GM23248 (cell line): ENCODE measurements at regions not wholly inside any gene's neighbourhood (a gene's known extent, or its start where the extent isn't known, plus 50 kb on each side); places are given as distances from the start of the nearest gene placed in this dataset.

ENCODE experiments used
- DNase-seq: peaks from one replicate; pipeline ENCODE4 v3.0.0-alpha.2; 2015
- H2AFZ ChIP-seq: fragments of 200-600 bp; sonication (generic); 2 replicates; pipeline ENCODE4 v1.6.1; 2016; ENCODE audit warnings: antibody characterized with exemption
- H3F3A ChIP-seq: fragments of 200-600 bp; sonication (generic); 2 replicates; pipeline ENCODE4 v1.6.1; 2016; ENCODE audit warnings: mild to moderate bottlenecking, antibody characterized with exemption, mixed run types; ENCODE audit not compliant: insufficient read depth
- H3K27ac ChIP-seq: fragments of 200-600 bp; sonication (generic); 2 replicates; pipeline ENCODE4 v1.5.1; 2016; ENCODE audit warnings: mild to moderate bottlenecking
- H3K27me3 ChIP-seq: fragments of 200-600 bp; sonication (generic); replicated peaks from 2 replicates; pipeline ENCODE4 v1.6.1; 2016; ENCODE audit warnings: mild to moderate bottlenecking; ENCODE audit not compliant: insufficient read depth
- H3K36me3 ChIP-seq: fragments of 200-600 bp; sonication (generic); 2 replicates; pipeline ENCODE4 v1.6.1; 2016; ENCODE audit warnings: low read depth, mild to moderate bottlenecking
- H3K4me1 ChIP-seq: fragments of 200-600 bp; sonication (generic); 2 replicates; pipeline ENCODE4 v1.6.1; 2016; ENCODE audit warnings: mild to moderate bottlenecking; ENCODE audit not compliant: insufficient read depth
- H3K4me2 ChIP-seq: fragments of 200-600 bp; sonication (generic); one replicate; pipeline ENCODE4 v1.6.1; 2016; ENCODE audit warnings: mild to moderate bottlenecking; ENCODE audit not compliant: unreplicated experiment
- H3K4me3 ChIP-seq: fragments of 200-600 bp; sonication (generic); 2 replicates; pipeline ENCODE4 v1.5.1; 2016; ENCODE audit warnings: mild to moderate bottlenecking
- H3K79me2 ChIP-seq: fragments of 200-600 bp; sonication (generic); 2 replicates; pipeline ENCODE4 v1.6.1; 2016; ENCODE audit warnings: mild to moderate bottlenecking; ENCODE audit not compliant: insufficient read depth
- H3K9ac ChIP-seq: fragments of 200-600 bp; sonication (generic); 2 replicates; pipeline ENCODE4 v1.6.1; 2016; ENCODE audit warnings: mild to moderate bottlenecking
- H3K9me2 ChIP-seq: fragments of 200-600 bp; sonication (generic); 2 replicates; pipeline ENCODE4 v1.6.1; 2016; ENCODE audit warnings: mixed run types, mild to moderate bottlenecking, moderate library complexity; ENCODE audit not compliant: insufficient read depth
- H3K9me3 ChIP-seq: fragments of 200-600 bp; sonication (generic); one replicate; pipeline ENCODE4 v1.6.1; 2017; ENCODE audit warnings: low read depth
- H4K20me1 ChIP-seq: fragments of 200-600 bp; sonication (generic); 2 replicates; pipeline ENCODE4 v1.6.0; 2016; ENCODE audit not compliant: insufficient read depth
- EZH2 ChIP-seq: fragments of 200-600 bp; sonication (generic); IDR thresholded peaks from 2 replicates; pipeline ENCODE4 v1.6.1; 2018; ENCODE audit warnings: antibody characterized with exemption, mild to moderate bottlenecking; ENCODE audit not compliant: insufficient read depth, poor library complexity, severe bottlenecking
- EZH2phosphoT487 ChIP-seq: fragments of 200-600 bp; sonication (generic); IDR thresholded peaks from 2 replicates; pipeline ENCODE4 v1.6.1; 2018; ENCODE audit warnings: antibody characterized with exemption, moderate library complexity, mild to moderate bottlenecking, low read depth; ENCODE audit not compliant: insufficient read depth
- WGBS, 2 experiments: methylation state at CpG; one replicate each; pipeline ENCODE4 v1.1.6; 2015 to 2017; ENCODE audit warnings: low lambda C conversion rate in 2 of 2, low coverage in 1 of 2; ENCODE audit errors: missing lambda C conversion rate in 2 of 2; 5-methylcytosine and 5-hydroxymethylcytosine counted together
- in situ Hi-C: fragments of 300-500 bp; cut with MboI; formaldehyde crosslinking; loops from 2 replicates; pipeline ENCODE4 v1.15.0; 2020

GRCh38 chr18:5717256-5717655, 173.5 kb upstream of the EPB41L3 start:
- no peak for DNase-seq
- Histone ChIP-seq H2AFZ (no peak overlapping the region), H3K9me2 (no peaks in the 10 kb centered on the region), H3K36me3 (no peaks in the 10 kb centered on the region), H3K4me3 (no peak overlapping the region), H3K4me1 (no peaks in the 10 kb centered on the region), H3K27me3 (no peaks in the 10 kb centered on the region), H3F3A (no peaks in the 10 kb centered on the region), H4K20me1 (no peaks in the 10 kb centered on the region), H3K27ac (no peak overlapping the region), H3K4me2 (no peak overlapping the region), H3K9ac (no peak overlapping the region), H3K79me2 (no peaks in the 10 kb centered on the region), H3K9me3 (no peaks in the 10 kb centered on the region)
- TF ChIP-seq EZH2, result no peak
- no peak for TF ChIP-seq EZH2phosphoT487
- in situ Hi-C loops, result no loop called here

- no peaks in the 10 kb centered on the region for H4K20me1 ChIP-seq
- TF ChIP-seq EZH2 (no peak), EZH2phosphoT487 (no peak)
- no peak overlapping the region for H3K9ac ChIP-seq
- H3K36me3 ChIP-seq, result no peaks in the 10 kb centered on the region
- no peak overlapping the region for H3K27ac ChIP-seq
- in situ Hi-C loops, result no loop called here
- H3K4me3 ChIP-seq, result no peak overlapping the region
- H2AFZ ChIP-seq, result no peak overlapping the region
- no peaks in the 10 kb centered on the region for H3F3A ChIP-seq
- no peak overlapping the region for H3K4me2 ChIP-seq
- no peaks in the 10 kb centered on the region for H3K79me2 ChIP-seq
- no peak for DNase-seq
- no peaks in the 10 kb centered on the region for H3K27me3 ChIP-seq
- no peaks in the 10 kb centered on the region for H3K9me2 ChIP-seq
- no peaks in the 10 kb centered on the region for H3K4me1 ChIP-seq
- no peaks in the 10 kb centered on the region for H3K9me3 ChIP-seq
- WGBS, 2 experiments, result 22 to 26% methylated on average over 2 of the region's 2 CpGs
These were observed 166.9 kb upstream of the EPB41L3 start for GRCh38 chr18:5710676-5711075.

GRCh38 chr18:5710235-5710634, 166.4 kb upstream of the EPB41L3 start:
- no peak overlapping the region for H2AFZ ChIP-seq
- WGBS, 2 experiments, result 32 to 44% methylated on average over 4 of the region's 4 CpGs
- no peaks in the 10 kb centered on the region for H3F3A ChIP-seq
- no peaks in the 10 kb centered on the region for H3K27me3 ChIP-seq
- H3K4me2 ChIP-seq, result no peak overlapping the region
- H3K36me3 ChIP-seq, result no peaks in the 10 kb centered on the region
- no peak for DNase-seq
- no peaks in the 10 kb centered on the region for H3K4me1 ChIP-seq
- no peaks in the 10 kb centered on the region for H3K79me2 ChIP-seq
- TF ChIP-seq EZH2phosphoT487 (no peak), EZH2 (no peak)
- no peak overlapping the region for H3K4me3 ChIP-seq
- no peak overlapping the region for H3K27ac ChIP-seq
- H3K9me2 ChIP-seq, result no peaks in the 10 kb centered on the region
- H4K20me1 ChIP-seq, result no peaks in the 10 kb centered on the region
- H3K9me3 ChIP-seq, result no peaks in the 10 kb centered on the region
- in situ Hi-C loops, result no loop called here
- H3K9ac ChIP-seq, result no peak overlapping the region

- Histone ChIP-seq H3K9me3 (no peaks in the 10 kb centered on the region), H3K4me3 (no peak overlapping the region), H2AFZ (no peak overlapping the region), H3K9me2 (no peaks in the 10 kb centered on the region), H3K27me3 (no peaks in the 10 kb centered on the region), H3K27ac (no peak overlapping the region), H4K20me1 (no peaks in the 10 kb centered on the region), H3K36me3 (no peaks in the 10 kb centered on the region), H3K4me1 (no peaks in the 10 kb centered on the region), H3K79me2 (no peaks in the 10 kb centered on the region), H3F3A (no peaks in the 10 kb centered on the region), H3K4me2 (no peak overlapping the region), H3K9ac (no peak overlapping the region)
- TF ChIP-seq EZH2phosphoT487 (no peak), EZH2 (no peak)
- WGBS, 2 experiments, result 47 to 56% methylated on average over 8 of the region's 8 CpGs
- in situ Hi-C loops, result no loop called here
- DNase-seq, result no peak
These were observed 165.8 kb upstream of the EPB41L3 start for GRCh38 chr18:5709476-5710095.

- no peaks in the 10 kb centered on the region for H3K27me3 ChIP-seq
- H3K4me2 ChIP-seq, result no peak overlapping the region
- H3K9me2 ChIP-seq, result no peaks in the 10 kb centered on the region
- H3K79me2 ChIP-seq, result no peaks in the 10 kb centered on the region
- H3F3A ChIP-seq, result no peaks in the 10 kb centered on the region
- no peaks in the 10 kb centered on the region for H3K4me1 ChIP-seq
- H2AFZ ChIP-seq, result no peak overlapping the region
- H3K27ac ChIP-seq, result no peak overlapping the region
- no peaks in the 10 kb centered on the region for H3K9me3 ChIP-seq
- TF ChIP-seq EZH2 (no peak), EZH2phosphoT487 (no peak)
- in situ Hi-C loops, result no loop called here
- H3K4me3 ChIP-seq, result no peak overlapping the region
- H3K9ac ChIP-seq, result no peak overlapping the region
- WGBS, 2 experiments, result 12 to 13% methylated on average over 3 of the region's 3 CpGs
- DNase-seq, result no peak
- no peaks in the 10 kb centered on the region for H3K36me3 ChIP-seq
- no peaks in the 10 kb centered on the region for H4K20me1 ChIP-seq
These were observed 163.8 kb upstream of the EPB41L3 start for GRCh38 chr18:5707586-5707985.
